Caco-2 (cell line): ENCODE measurements at regions not wholly inside any gene's neighbourhood (a gene's known extent, or its start where the extent isn't known, plus 50 kb on each side); places are given as distances from the start of the nearest gene placed in this dataset.

Source experiments
- BruUV-seq: library from RNA; stranded (reverse); fragments of 400-500 nt; replicated peaks from 2 replicates; lab custom pipeline; 2021; lab: Mats Ljungman, UMichigan
- CTCF ChIA-PET: fragments of 300-600 bp; sonication (Branson Sonifier 250); formaldehyde crosslinking; loops from one replicate; lab custom pipeline; 2022; ENCODE audit warnings: antibody characterized with exemption; lab: Charles Lee
- POLR2A ChIA-PET: fragments of 300-600 bp; sonication (Branson Sonifier 250); formaldehyde crosslinking; loops from one replicate; lab custom pipeline; 2022; ENCODE audit warnings: antibody characterized with exemption; lab: Charles Lee
- DNase-seq, 2 experiments: peaks; one replicate each; pipeline versions ENCODE4 v3.0.0 to v3.0.0-alpha.2; 2020 to 2022
- H3K27me3 ChIP-seq: replicated peaks from 2 replicates; pipeline ENCODE4 v1.6.0; 2011; ENCODE audit warnings: low read length; ENCODE audit not compliant: control insufficient read depth, insufficient read depth
- H3K36me3 ChIP-seq: 2 replicates; pipeline ENCODE4 v1.5.1; 2011; ENCODE audit warnings: low read length; ENCODE audit not compliant: control insufficient read depth, insufficient read depth
- H3K4me1 ChIP-seq: fragments of 250-450 bp; sonication (Bioruptor Pico); 2 replicates; pipeline ENCODE4 v1.5.1; 2020; ENCODE audit warnings: mild to moderate bottlenecking
- H3K4me3 ChIP-seq: 2 replicates; pipeline ENCODE4 v1.5.1; 2011; ENCODE audit warnings: low read depth, mild to moderate bottlenecking, control low read depth, low read length
- H3K9me3 ChIP-seq: fragments of 250-450 bp; sonication (Bioruptor Pico); 2 replicates; pipeline ENCODE4 v1.5.1; 2020; ENCODE audit warnings: mild to moderate bottlenecking, moderate library complexity
- H3K27ac Mint-ChIP-seq: one replicate; pipeline ENCODE4 v1.8.0; 2022; ENCODE audit warnings: mixed read lengths; ENCODE audit not compliant: unreplicated experiment
- H3K27me3 Mint-ChIP-seq: one replicate; pipeline ENCODE4 v1.8.0; 2022; ENCODE audit warnings: mixed read lengths; ENCODE audit not compliant: insufficient read depth, unreplicated experiment
- H3K36me3 Mint-ChIP-seq: one replicate; pipeline ENCODE4 v1.8.0; 2022; ENCODE audit warnings: mild to moderate bottlenecking, mixed read lengths; ENCODE audit not compliant: insufficient read depth, unreplicated experiment
- H3K4me1 Mint-ChIP-seq: one replicate; pipeline ENCODE4 v1.8.0; 2022; ENCODE audit warnings: low read depth, mixed read lengths; ENCODE audit not compliant: unreplicated experiment
- H3K4me3 Mint-ChIP-seq: one replicate; pipeline ENCODE4 v1.8.0; 2022; ENCODE audit warnings: mild to moderate bottlenecking, moderate library complexity, mixed read lengths; ENCODE audit not compliant: unreplicated experiment
- H3K9me3 Mint-ChIP-seq: one replicate; pipeline ENCODE4 v1.8.0; 2022; ENCODE audit warnings: mixed read lengths; ENCODE audit not compliant: unreplicated experiment
- intact Hi-C: fragments of 100-400 bp; cut with micrococcal nuclease; formaldehyde crosslinking; loops from one replicate; pipeline ENCODE4 v1.10.0; 2022; ENCODE audit not compliant: unreplicated experiment
- TF ChIP-seq, protein P1 (sequence below), 2 experiments: fragments of 200-600 bp in 1 of 2; IDR thresholded peaks; 1 replicate in 1 of 2; 2 replicates in 1 of 2; pipeline versions ENCODE4 v1.5.1 to v1.8.0; 2011 to 2022; ENCODE audit warnings: antibody characterized with exemption in 1 of 2, control low read depth in 1 of 2, inconsistent platforms in 1 of 2, low read depth in 1 of 2, low read length in 1 of 2, mild to moderate bottlenecking in 1 of 2, moderate library complexity in 1 of 2; ENCODE audit not compliant: insufficient read depth in 1 of 2, severe bottlenecking in 1 of 2, unreplicated experiment in 1 of 2

DNA sequence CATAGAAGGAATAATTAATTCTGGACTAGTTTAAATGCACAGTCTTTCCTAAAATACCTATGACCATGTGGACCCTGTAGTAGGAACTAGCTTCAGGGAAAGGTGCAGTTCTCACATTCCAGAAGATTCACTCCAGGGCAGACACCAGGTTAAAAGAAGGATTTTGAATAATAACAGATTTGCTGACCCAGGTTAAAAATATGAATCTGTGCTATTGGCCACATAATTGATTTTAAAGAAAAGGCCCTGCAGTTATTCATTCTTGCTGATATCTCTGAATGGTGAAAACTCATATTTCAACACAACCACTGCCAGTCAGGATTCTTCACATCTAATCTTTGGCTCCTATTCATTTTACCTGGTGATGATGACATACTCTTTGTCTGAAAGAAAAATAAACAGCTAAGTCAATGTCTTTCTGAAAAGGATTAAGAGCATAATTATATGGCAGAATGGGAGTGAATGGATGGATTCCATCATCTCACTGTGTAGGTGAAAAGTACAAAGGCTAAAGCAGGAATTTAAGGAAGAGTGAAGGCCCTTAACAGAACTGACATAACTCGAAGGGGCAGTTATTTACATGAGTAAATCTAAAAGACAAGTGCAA is 432.8 kb downstream of the PDGFC start:
- Histone ChIP-seq H3K36me3 (no peaks in the 10 kb centered on the region), H3K4me1 (no peaks in the 10 kb centered on the region), H3K27me3 (no peaks in the 10 kb centered on the region), H3K9me3 (no peaks in the 10 kb centered on the region), H3K4me3 (no peak overlapping the region)
- Mint-ChIP-seq H3K27me3 (peaks cover 4% of the 10 kb centered on the region), H3K4me1 (no peaks in the 10 kb centered on the region), H3K4me3 (no peak overlapping the region), H3K9me3 (no peaks in the 10 kb centered on the region), H3K27ac (no peak overlapping the region), H3K36me3 (no peaks in the 10 kb centered on the region)
- BruUV-seq = no TSS peak
- intact Hi-C loops = no loop called here
- ChIA-PET CTCF (no interaction called here), POLR2A (no interaction called here)
- DNase-seq = no peak
- TF ChIP-seq, protein P1, sequence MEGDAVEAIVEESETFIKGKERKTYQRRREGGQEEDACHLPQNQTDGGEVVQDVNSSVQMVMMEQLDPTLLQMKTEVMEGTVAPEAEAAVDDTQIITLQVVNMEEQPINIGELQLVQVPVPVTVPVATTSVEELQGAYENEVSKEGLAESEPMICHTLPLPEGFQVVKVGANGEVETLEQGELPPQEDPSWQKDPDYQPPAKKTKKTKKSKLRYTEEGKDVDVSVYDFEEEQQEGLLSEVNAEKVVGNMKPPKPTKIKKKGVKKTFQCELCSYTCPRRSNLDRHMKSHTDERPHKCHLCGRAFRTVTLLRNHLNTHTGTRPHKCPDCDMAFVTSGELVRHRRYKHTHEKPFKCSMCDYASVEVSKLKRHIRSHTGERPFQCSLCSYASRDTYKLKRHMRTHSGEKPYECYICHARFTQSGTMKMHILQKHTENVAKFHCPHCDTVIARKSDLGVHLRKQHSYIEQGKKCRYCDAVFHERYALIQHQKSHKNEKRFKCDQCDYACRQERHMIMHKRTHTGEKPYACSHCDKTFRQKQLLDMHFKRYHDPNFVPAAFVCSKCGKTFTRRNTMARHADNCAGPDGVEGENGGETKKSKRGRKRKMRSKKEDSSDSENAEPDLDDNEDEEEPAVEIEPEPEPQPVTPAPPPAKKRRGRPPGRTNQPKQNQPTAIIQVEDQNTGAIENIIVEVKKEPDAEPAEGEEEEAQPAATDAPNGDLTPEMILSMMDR (IDR thresholded peaks at IDR 0.05; ENCODE audit: insufficient read depth in 1 of 2, low read depth in 1 of 2, low read length in 1 of 2, severe bottlenecking in 1 of 2, unreplicated experiment in 1 of 2) = no peak

DNA sequence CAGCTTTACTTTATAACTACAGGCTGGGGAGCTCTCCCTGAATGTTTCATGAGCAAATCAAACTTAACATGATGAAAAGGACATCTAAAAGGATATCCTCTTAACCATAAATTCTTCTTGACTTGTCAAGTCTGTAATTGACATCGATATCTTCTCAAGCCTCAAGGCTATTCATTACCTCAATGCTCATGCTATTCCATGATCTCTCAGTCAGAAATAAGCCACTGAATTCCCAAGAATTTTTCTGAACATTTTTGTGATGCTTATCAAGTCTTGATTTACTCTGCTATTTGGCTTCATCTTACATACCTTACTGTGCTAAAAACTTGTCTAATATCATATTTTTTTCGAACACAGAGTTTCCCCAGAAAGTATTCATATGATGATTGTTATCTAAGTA is 433.4 kb downstream of the PDGFC start:
- H3K4me3 Mint-ChIP-seq = no peak overlapping the region
- ChIA-PET POLR2A (no interaction called here), CTCF (no interaction called here)
- no peaks in the 10 kb centered on the region for H3K27me3 ChIP-seq
- H3K36me3 ChIP-seq = no peaks in the 10 kb centered on the region
- H3K27ac Mint-ChIP-seq = no peak overlapping the region
- no peaks in the 10 kb centered on the region for H3K9me3 ChIP-seq
- no TSS peak for BruUV-seq
- H3K27me3 Mint-ChIP-seq = no peaks in the 10 kb centered on the region
- TF ChIP-seq, protein P1 (IDR thresholded peaks at IDR 0.05; ENCODE audit: insufficient read depth in 1 of 2, low read depth in 1 of 2, low read length in 1 of 2, severe bottlenecking in 1 of 2, unreplicated experiment in 1 of 2) = no peak
- no peak for DNase-seq
- H3K4me1 ChIP-seq = no peaks in the 10 kb centered on the region
- no peaks in the 10 kb centered on the region for H3K36me3 Mint-ChIP-seq
- no peak overlapping the region for H3K4me3 ChIP-seq
- H3K4me1 Mint-ChIP-seq = no peaks in the 10 kb centered on the region
- H3K9me3 Mint-ChIP-seq = peaks cover 5% of the 10 kb centered on the region
- intact Hi-C loops = no loop called here

DNA sequence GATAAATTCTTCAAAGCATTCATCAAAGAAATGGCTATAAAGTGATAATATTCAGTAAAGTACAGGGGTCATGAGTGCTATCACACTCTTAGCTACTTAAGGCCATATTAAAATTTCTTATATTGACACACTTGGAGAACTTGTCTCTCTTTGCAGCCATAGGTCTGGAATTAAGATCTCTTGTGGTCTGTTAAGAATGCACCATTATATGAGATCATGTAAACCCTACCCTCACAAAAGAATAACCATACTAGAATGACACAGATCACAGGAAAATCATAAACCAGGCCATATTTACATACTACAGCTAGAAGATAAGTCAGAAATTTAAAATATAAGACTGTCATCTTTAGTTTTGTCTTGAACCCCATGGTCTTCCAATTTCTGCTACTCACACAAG is 434.3 kb downstream of the PDGFC start:
- intact Hi-C loops = no loop called here
- CTCF ChIA-PET = no interaction called here
- H3K27ac Mint-ChIP-seq = no peak overlapping the region

More for the DNA sequence above, 434.3 kb downstream of the PDGFC start:
- Mint-ChIP-seq H3K27me3 (no peaks in the 10 kb centered on the region), H3K9me3 (peaks cover 12% of the 10 kb centered on the region), H3K4me1 (no peaks in the 10 kb centered on the region), H3K36me3 (no peaks in the 10 kb centered on the region), H3K4me3 (no peak overlapping the region)
- Histone ChIP-seq H3K4me3 (no peak overlapping the region), H3K36me3 (no peaks in the 10 kb centered on the region), H3K4me1 (no peaks in the 10 kb centered on the region), H3K27me3 (no peaks in the 10 kb centered on the region), H3K9me3 (no peaks in the 10 kb centered on the region)
- POLR2A ChIA-PET = no interaction called here
- TF ChIP-seq, protein P1 (IDR thresholded peaks at IDR 0.05; ENCODE audit: insufficient read depth in 1 of 2, low read depth in 1 of 2, low read length in 1 of 2, severe bottlenecking in 1 of 2, unreplicated experiment in 1 of 2) = no peak
- no TSS peak for BruUV-seq
- no peak for DNase-seq
